ENCODE measurements at regions not wholly inside any gene's neighbourhood (a gene's known extent, or its start where the extent isn't known, plus 50 kb on each side); places are given as distances from the start of the nearest gene placed in this dataset.

DNA sequence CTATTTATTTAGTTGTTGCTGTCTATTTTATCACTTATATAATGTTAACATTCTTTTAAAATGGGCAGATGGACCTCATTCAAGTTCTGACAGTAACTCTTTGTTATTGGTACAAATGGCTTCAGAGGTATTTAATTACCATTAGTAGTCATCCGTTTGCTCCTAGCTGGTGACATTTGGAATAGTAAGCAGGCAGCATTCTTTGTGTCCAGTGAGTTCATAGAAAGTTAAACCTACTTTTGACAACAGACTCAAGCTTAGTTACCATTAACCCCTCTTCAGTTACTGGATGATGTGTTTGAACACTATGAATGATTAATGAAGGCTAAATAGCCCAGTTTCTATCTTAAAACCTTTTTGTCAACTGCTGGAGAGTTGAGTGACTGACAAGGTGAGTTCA lies 500.7 kb upstream of the ATP11B start:
- TF ChIP-seq, protein P1, sequence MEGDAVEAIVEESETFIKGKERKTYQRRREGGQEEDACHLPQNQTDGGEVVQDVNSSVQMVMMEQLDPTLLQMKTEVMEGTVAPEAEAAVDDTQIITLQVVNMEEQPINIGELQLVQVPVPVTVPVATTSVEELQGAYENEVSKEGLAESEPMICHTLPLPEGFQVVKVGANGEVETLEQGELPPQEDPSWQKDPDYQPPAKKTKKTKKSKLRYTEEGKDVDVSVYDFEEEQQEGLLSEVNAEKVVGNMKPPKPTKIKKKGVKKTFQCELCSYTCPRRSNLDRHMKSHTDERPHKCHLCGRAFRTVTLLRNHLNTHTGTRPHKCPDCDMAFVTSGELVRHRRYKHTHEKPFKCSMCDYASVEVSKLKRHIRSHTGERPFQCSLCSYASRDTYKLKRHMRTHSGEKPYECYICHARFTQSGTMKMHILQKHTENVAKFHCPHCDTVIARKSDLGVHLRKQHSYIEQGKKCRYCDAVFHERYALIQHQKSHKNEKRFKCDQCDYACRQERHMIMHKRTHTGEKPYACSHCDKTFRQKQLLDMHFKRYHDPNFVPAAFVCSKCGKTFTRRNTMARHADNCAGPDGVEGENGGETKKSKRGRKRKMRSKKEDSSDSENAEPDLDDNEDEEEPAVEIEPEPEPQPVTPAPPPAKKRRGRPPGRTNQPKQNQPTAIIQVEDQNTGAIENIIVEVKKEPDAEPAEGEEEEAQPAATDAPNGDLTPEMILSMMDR (IDR thresholded peaks at IDR 0.05; ENCODE audit: low read depth, low read length, poor library complexity, severe bottlenecking) = no peak
- no peak for TF ChIP-seq EZH2phosphoT487 (IDR thresholded peaks at IDR 0.05; ENCODE audit: borderline replicate concordance, low read length)
